GM12878 (cell line): ENCODE measurements at regions not wholly inside any gene's neighbourhood (a gene's known extent, or its start where the extent isn't known, plus 50 kb on each side); places are given as distances from the start of the nearest gene placed in this dataset.

Experiments
- ATAC-seq: fragments of 200-7000 bp; cut with Tn5 transposase; 3 replicates; pipeline ENCODE4 v1.9.1; 2020; ENCODE audit warnings: mild to moderate bottlenecking, moderate library complexity
- BruUV-seq: library from RNA; stranded (reverse); fragments of 400-500 nt; replicated peaks from 2 replicates; lab custom pipeline; 2021; lab: Mats Ljungman, UMichigan
- CTCF ChIA-PET: fragments of 300-600 bp; sonication (Branson Sonifier 250); formaldehyde crosslinking; extraction: SDS; loops from one replicate; lab custom pipeline; 2021; ENCODE audit warnings: inconsistent platforms; lab: Yijun Ruan, JAX
- POLR2A ChIA-PET: fragments of 350-600 bp; formaldehyde crosslinking; extraction: SDS; loops from one replicate; lab custom pipeline; 2021; ENCODE audit warnings: inconsistent platforms; lab: Charles Lee
- RAD21 ChIA-PET: fragments of 300-600 bp; sonication (Branson Sonifier 250); formaldehyde crosslinking; loops from one replicate; lab custom pipeline; 2023; ENCODE audit warnings: antibody characterized with exemption; ENCODE audit not compliant: unreplicated experiment; lab: Charles Lee
- SMC1A ChIA-PET: fragments of 300-600 bp; sonication (Branson Sonifier 250); formaldehyde crosslinking; loops from one replicate; lab custom pipeline; 2023; ENCODE audit not compliant: unreplicated experiment, uncharacterized antibody; lab: Charles Lee
- DNase-seq: peaks from one replicate; pipeline ENCODE4 v3.0.0-alpha.2; 2011; ENCODE audit warnings: low read depth, low spot score
- FAIRE-seq: peaks from 3 replicates; lab custom pipeline; 2011; peaks lifted over from hg19 to GRCh38; lab: Jason Lieb, UNC
- H2AFZ ChIP-seq: 2 replicates; pipeline ENCODE4 v1.6.0; 2011; ENCODE audit warnings: low read depth, low read length, control low read depth; ENCODE audit not compliant: control insufficient read depth
- H3K27ac ChIP-seq: 2 replicates; pipeline ENCODE4 v1.5.1; 2011; ENCODE audit warnings: control low read depth; ENCODE audit not compliant: control insufficient read depth, insufficient read depth
- H3K27me3 ChIP-seq, 2 experiments: replicated peaks in 1 of 2; 2 replicates each; pipeline versions ENCODE4 v1.6.0 to v1.6.1; 2011; ENCODE audit warnings: low read length in 1 of 2; ENCODE audit not compliant: control insufficient read depth in 2 of 2, insufficient read depth in 2 of 2
- H3K36me3 ChIP-seq, 2 experiments: 2 replicates each; pipeline ENCODE4 v1.5.1; 2011; ENCODE audit warnings: low read length in 1 of 2; ENCODE audit not compliant: control insufficient read depth in 2 of 2, insufficient read depth in 2 of 2
- H3K4me1 ChIP-seq: 2 replicates; pipeline ENCODE4 v1.6.1; 2011; ENCODE audit warnings: mild to moderate bottlenecking, low read length, moderate library complexity, mixed read lengths; ENCODE audit not compliant: control insufficient read depth, insufficient read depth
- H3K4me2 ChIP-seq: 2 replicates; pipeline ENCODE4 v1.6.0; 2011; ENCODE audit warnings: control low read depth; ENCODE audit not compliant: control insufficient read depth, insufficient read depth
- H3K4me3 ChIP-seq: fragments of 200-600 bp; sonication (generic); 2 replicates; pipeline ENCODE4 v1.5.1; 2016
- H3K79me2 ChIP-seq: 2 replicates; pipeline ENCODE4 v1.6.0; 2011; ENCODE audit warnings: low read length; ENCODE audit not compliant: control insufficient read depth, insufficient read depth
- H3K9ac ChIP-seq: 2 replicates; pipeline ENCODE4 v1.8.0; 2011; ENCODE audit warnings: low read length, control low read depth, mixed read lengths; ENCODE audit not compliant: control insufficient read depth, insufficient read depth
- H3K9me3 ChIP-seq: replicated peaks from 3 replicates; pipeline ENCODE4 v1.5.1; 2011; ENCODE audit warnings: mild to moderate bottlenecking, low read length; ENCODE audit not compliant: control insufficient read depth, insufficient read depth
- H4K20me1 ChIP-seq: 2 replicates; pipeline ENCODE4 v1.6.0; 2011; ENCODE audit not compliant: control insufficient read depth, insufficient read depth
- BCL11A ChIP-seq: IDR thresholded peaks from 2 replicates; pipeline ENCODE4 v1.6.1; 2011; ENCODE audit warnings: low read depth, low read length
- BCL3 ChIP-seq: IDR thresholded peaks from 2 replicates; pipeline ENCODE4 v1.6.1; 2011; ENCODE audit warnings: borderline replicate concordance, low read depth, mild to moderate bottlenecking, moderate library complexity, low read length; ENCODE audit not compliant: insufficient read depth, poor library complexity, severe bottlenecking
- NFYB ChIP-seq: IDR thresholded peaks from 2 replicates; pipeline ENCODE4 v1.6.1; 2011; ENCODE audit warnings: low read depth, mild to moderate bottlenecking, low read length, improper control_type of control experiment, moderate library complexity; ENCODE audit not compliant: insufficient read depth
- PAX5 ChIP-seq: IDR thresholded peaks from 2 replicates; pipeline ENCODE4 v1.6.1; 2011; ENCODE audit warnings: low read depth, low read length, borderline replicate concordance
- SP1 ChIP-seq: IDR thresholded peaks from one replicate; pipeline ENCODE4 v1.6.1; 2011; ENCODE audit warnings: low read depth, low read length
- SREBF1 ChIP-seq: IDR thresholded peaks from 2 replicates; pipeline ENCODE4 v1.6.1; 2012; ENCODE audit warnings: mild to moderate bottlenecking, low read length
- STAT1 ChIP-seq: fragments of 450-650 bp; conservative IDR thresholded peaks from 2 replicates; pipeline ENCODE4 v1.6.1; 2014; ENCODE audit warnings: antibody characterized with exemption, mild to moderate bottlenecking
- TCF12 ChIP-seq: IDR thresholded peaks from 2 replicates; pipeline ENCODE4 v1.6.1; 2011; ENCODE audit warnings: low read depth, mild to moderate bottlenecking, low read length
- YY1 ChIP-seq: IDR thresholded peaks from 2 replicates; pipeline ENCODE4 v1.6.1; 2011; ENCODE audit warnings: low read depth, mild to moderate bottlenecking, low read length
- WGBS: methylation state at CpG from one replicate; pipeline ENCODE4 v1.1.6; 2016; ENCODE audit warnings: low lambda C conversion rate; ENCODE audit not compliant: insufficient replicate concordance, insufficient coverage; ENCODE audit errors: missing lambda C conversion rate; 5-methylcytosine and 5-hydroxymethylcytosine counted together
- in situ Hi-C: fragments of 300-500 bp; cut with MboI; formaldehyde crosslinking; loops from 9 replicates; pipeline ENCODE4 v1.14.3; 2018; ENCODE audit warnings: mixed read lengths
- intact Hi-C: fragments of 100-400 bp; cut with micrococcal nuclease; formaldehyde crosslinking; loops from one replicate; pipeline ENCODE4 v1.14.2; 2022; ENCODE audit not compliant: unreplicated experiment
- TF ChIP-seq, protein P1 (sequence below): fragments of 450-650 bp; IDR thresholded peaks from 2 replicates; pipeline ENCODE4 v1.6.1; 2018; ENCODE audit warnings: borderline replicate concordance, mild to moderate bottlenecking; ENCODE audit not compliant: partially characterized antibody
- TF ChIP-seq, protein P2 (sequence below): fragments of 450-650 bp; conservative IDR thresholded peaks from 2 replicates; pipeline ENCODE4 v1.6.1; 2017; ENCODE audit warnings: mild to moderate bottlenecking, moderate library complexity

DNA sequence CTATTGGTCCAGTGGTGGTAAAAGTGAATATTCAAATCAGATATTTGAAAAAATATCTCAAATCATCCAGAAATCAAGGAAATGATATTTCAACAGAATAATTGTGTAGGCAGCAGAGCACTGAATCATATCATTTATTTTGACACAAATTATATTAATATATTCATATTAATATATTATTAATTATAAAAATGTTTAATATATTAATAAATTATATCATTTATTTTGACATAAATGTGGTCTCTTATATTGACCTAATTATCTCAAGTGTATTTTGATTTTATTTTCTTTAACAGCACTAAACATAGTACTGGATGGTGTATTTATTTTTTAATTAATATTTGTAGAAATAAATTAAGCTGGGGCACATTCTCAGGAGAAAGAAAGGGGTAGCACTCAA is 257.7 kb upstream of the THBS1 start (continued):
- TF ChIP-seq, protein P1, sequence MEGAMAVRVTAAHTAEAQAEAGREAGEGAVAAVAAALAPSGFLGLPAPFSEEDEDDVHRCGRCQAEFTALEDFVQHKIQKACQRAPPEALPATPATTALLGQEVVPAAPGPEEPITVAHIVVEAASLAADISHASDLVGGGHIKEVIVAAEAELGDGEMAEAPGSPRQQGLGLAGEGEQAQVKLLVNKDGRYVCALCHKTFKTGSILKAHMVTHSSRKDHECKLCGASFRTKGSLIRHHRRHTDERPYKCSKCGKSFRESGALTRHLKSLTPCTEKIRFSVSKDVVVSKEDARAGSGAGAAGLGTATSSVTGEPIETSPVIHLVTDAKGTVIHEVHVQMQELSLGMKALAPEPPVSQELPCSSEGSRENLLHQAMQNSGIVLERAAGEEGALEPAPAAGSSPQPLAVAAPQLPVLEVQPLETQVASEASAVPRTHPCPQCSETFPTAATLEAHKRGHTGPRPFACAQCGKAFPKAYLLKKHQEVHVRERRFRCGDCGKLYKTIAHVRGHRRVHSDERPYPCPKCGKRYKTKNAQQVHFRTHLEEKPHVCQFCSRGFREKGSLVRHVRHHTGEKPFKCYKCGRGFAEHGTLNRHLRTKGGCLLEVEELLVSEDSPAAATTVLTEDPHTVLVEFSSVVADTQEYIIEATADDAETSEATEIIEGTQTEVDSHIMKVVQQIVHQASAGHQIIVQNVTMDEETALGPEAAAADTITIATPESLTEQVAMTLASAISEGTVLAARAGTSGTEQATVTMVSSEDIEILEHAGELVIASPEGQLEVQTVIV: no peak
- TF ChIP-seq SP1 (no peak), NFYB (no peak)
- TF ChIP-seq, all 136 proteins: peak for 0

DNA sequence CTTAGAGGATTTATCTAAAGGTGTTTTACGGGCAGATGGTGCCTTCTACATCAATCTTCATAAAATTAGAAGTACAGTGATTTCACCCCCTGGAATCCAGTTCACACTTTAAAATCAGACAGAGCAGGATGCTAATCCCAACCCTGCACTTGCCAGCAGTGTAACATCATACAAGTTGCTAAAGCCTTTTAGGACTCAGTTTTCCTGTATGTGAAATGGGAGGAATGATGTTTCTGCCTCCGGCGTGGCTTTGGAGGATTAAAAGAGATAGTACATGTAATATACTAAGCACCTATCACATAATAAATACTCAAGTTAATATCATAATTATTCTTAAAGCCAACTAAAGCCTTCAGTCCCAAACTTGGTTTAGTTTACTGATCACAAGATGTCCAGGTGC is 257.2 kb upstream of the THBS1 start:
- in situ Hi-C loops: no loop called here
- SMC1A ChIA-PET: no interaction called here
- POLR2A ChIA-PET: no interaction called here

More for the DNA sequence above, 257.2 kb upstream of the THBS1 start:
- Histone ChIP-seq H3K36me3 (no peaks in the 10 kb centered on the region), H3K4me1 (no peaks in the 10 kb centered on the region), H4K20me1 (no peaks in the 10 kb centered on the region), H3K9me3 (no peaks in the 10 kb centered on the region), H3K27me3 (no peaks in the 10 kb centered on the region), H3K4me3 (no peak overlapping the region), H3K27ac (no peak overlapping the region), H3K79me2 (no peaks in the 10 kb centered on the region), H3K4me2 (no peak overlapping the region), H3K9ac (no peak overlapping the region), H2AFZ (no peak overlapping the region)
- ChIA-PET CTCF (interaction anchor here (1.3 kb wide), 1 partner anchor 11 kb away, joined by 3 read pairs; no protein-coding TSS in a partner anchor), RAD21 (no interaction called here)
- no TSS peak for BruUV-seq
- no peak for TF ChIP-seq YY1
- TF ChIP-seq, protein P2, sequence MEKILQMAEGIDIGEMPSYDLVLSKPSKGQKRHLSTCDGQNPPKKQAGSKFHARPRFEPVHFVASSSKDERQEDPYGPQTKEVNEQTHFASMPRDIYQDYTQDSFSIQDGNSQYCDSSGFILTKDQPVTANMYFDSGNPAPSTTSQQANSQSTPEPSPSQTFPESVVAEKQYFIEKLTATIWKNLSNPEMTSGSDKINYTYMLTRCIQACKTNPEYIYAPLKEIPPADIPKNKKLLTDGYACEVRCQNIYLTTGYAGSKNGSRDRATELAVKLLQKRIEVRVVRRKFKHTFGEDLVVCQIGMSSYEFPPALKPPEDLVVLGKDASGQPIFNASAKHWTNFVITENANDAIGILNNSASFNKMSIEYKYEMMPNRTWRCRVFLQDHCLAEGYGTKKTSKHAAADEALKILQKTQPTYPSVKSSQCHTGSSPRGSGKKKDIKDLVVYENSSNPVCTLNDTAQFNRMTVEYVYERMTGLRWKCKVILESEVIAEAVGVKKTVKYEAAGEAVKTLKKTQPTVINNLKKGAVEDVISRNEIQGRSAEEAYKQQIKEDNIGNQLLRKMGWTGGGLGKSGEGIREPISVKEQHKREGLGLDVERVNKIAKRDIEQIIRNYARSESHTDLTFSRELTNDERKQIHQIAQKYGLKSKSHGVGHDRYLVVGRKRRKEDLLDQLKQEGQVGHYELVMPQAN: no peak
- no peak for TF ChIP-seq BCL11A
- no peak for TF ChIP-seq SREBF1
- TF ChIP-seq SP1: no peak
- TF ChIP-seq TCF12: no peak
- TF ChIP-seq PAX5: no peak
- TF ChIP-seq NFYB: no peak
- TF ChIP-seq STAT1: no peak
- TF ChIP-seq BCL3: no peak
- intact Hi-C loops: no loop called here
- DNase-seq: no peak
- WGBS: 49% methylated on average over 3 of the region's 3 CpGs
- no peak for FAIRE-seq
- no peak for ATAC-seq
